GM21447 (cell line): ENCODE measurements at regions not wholly inside any gene's neighbourhood (a gene's known extent, or its start where the extent isn't known, plus 50 kb on each side); places are given as distances from the start of the nearest gene placed in this dataset.

Experiments
- ATAC-seq: cut with Tn5 transposase; IDR thresholded peaks from one replicate; pipeline ENCODE4 v1.9.1; 2021; ENCODE audit not compliant: unreplicated experiment

DNA sequence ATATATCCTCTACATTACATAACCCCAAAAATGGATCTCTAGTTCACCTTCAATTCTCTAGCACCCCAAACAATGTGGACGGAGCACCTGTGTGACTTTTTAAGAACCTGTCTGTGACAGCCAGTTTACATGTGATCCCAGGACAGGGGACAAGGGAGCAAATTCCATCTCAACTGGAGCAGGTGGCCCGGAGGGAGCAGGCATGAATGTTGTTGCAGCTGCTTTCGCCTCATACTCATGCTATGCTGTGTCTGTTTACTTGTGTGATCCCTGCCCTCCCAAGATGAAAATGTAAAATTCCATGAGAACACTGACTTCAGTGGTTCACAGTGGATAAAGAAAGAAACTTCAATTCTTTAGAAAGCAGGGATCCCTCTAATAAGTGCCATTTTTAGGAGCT is 600.3 kb downstream of the CDH26 start:
- no peak for ATAC-seq

- ATAC-seq: no peak
Observed at GRCh38 chr20:60559462-60559861, 601.2 kb downstream of the CDH26 start.

DNA sequence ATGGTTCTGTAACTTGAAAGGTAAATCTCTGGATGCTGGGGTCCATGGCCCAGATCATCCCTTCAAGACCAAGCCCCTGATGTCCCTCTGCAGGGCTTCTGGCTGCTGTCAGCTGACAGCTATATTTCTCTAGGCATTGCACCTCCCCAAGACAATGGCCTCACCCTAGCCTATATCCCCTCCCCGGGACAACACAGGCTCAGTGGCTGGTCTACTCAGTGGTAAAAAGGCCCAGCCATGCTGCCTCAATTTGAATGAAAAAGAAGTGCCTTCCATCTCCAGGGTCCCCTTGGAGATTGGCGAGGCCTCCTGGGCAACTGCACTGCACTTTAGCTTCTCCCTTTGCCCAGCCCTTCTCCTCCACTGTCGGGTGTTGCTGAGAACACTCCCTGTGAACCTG is 602.8 kb downstream of the CDH26 start:
- no peak for ATAC-seq

- ATAC-seq: no peak
Observed at GRCh38 chr20:60565083-60565482, 606.9 kb downstream of the CDH26 start.

- ATAC-seq: no peak
Observed at GRCh38 chr20:60565551-60565950, 607.3 kb downstream of the CDH26 start.

DNA sequence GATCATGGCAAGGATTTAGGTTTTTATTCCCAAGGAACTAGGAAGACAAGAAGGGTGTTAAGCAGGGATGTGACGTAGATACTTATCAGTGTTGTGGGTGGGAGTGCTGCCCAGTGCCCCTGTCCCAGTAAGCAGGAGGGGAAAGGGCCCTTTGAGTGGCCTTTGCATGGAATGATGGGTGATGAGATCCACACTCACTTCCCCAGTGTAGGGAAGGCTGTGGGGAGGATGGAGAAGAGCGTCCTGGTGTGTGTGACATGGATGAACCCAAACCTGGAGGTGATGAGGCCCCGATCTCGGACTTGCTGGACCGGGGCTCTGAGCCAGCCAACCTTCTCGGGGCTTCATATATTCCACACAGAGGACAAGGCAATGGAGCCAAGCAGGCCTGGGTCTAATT is 610.9 kb downstream of the CDH26 start:
- no peak for ATAC-seq

GRCh38 chr20:60570481-60571277 is 612.5 kb downstream of the CDH26 start:
- ATAC-seq: no peak

GRCh38 chr20:60573003-60573680 is 614.9 kb downstream of the CDH26 start:
- no peak for ATAC-seq

- ATAC-seq: no peak
Observed at GRCh38 chr20:60576236-60576635, 618.0 kb downstream of the CDH26 start.

DNA sequence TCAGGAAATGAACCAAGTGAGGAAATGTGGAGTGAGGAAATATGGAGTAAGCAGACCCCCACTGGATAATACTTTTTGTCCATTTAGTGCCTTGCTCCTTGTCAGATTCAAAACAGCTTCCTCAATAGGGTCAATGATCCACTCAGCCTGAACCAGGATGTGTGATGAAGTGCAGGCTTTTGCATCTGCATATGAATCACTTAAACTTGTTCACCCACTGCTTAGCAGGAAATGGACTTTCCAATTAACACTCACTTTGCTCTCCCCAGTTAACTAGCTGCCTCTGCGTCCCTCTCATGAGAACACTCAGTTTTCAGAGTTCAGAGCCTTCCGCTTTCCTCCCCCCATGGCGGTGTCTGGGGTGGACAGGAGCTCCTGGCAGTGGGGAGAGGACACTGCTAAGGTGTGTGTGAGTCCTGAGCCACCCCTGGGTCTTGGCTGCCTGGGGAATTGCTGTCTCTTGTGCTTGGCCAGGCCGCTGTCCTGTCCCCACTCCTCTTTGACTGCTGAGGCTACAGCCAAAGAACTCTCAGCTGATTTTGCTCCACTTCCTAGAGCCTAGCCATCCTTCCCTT is 621.8 kb downstream of the CDH26 start:
- ATAC-seq: no peak

GRCh38 chr20:60581606-60582115 is 623.4 kb downstream of the CDH26 start:
- ATAC-seq: no peak

GRCh38 chr20:60583741-60584140 is 625.5 kb downstream of the CDH26 start:
- no peak for ATAC-seq

DNA sequence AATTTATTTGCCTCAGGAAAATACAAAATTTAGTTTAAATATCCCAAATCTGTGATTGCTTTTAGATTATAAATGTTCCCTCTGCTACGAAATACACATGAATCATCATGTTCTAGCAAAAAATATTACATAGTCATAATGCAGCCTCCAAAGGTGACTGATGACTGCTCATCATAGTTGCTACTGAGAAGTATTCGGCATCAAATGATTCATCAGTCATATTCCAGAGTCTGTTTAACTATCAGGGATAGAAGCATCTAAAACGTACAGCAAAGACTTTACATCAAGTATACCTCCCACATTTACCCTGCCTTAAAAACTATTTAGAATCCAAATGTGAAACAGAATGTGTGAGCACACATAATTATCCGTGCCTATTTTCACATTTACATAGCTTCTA is 626.0 kb downstream of the CDH26 start:
- no peak for ATAC-seq

DNA sequence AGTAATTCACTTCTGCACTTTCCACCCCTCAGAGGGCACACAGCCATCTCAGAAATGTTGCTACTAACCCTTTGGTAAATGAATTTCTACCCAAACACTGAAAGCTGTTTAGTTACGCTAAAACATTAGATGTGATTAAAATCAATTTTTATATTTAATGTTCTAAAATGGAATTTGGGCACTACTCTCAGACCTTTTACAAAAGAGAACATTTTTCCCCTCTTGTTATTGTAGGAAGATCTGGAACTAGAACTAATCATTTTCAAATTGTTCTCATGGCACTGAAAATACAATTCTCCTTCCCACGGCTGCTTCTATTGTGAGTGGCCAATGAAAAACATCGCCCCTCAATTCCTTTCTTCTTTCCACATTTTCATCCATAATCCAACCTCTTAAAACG is 627.4 kb downstream of the CDH26 start:
- no peak for ATAC-seq

- no peak for ATAC-seq
Observed at GRCh38 chr20:60586269-60587050, 628.2 kb downstream of the CDH26 start.

GRCh38 chr20:60587986-60588385 is 629.8 kb downstream of the CDH26 start:
- no peak for ATAC-seq

DNA sequence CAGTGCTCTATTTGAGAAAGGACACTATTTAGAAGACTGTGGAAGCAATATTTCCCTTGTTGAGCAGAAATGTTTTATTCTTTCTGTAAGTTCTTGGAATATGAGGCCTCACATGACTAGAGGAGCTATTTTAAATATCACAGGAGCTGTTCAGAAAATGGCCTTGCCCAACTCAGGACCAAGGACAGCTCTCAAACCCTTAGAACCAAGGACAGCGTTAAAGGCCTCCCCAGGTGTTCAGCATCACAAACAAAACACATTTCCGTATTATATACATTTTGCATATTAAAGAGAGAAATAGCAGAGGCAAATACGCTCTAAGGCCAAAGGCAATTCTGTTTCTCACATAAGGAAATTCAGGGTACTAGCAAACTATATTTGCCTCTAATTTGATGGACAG is 631.4 kb downstream of the CDH26 start:
- ATAC-seq: no peak

DNA sequence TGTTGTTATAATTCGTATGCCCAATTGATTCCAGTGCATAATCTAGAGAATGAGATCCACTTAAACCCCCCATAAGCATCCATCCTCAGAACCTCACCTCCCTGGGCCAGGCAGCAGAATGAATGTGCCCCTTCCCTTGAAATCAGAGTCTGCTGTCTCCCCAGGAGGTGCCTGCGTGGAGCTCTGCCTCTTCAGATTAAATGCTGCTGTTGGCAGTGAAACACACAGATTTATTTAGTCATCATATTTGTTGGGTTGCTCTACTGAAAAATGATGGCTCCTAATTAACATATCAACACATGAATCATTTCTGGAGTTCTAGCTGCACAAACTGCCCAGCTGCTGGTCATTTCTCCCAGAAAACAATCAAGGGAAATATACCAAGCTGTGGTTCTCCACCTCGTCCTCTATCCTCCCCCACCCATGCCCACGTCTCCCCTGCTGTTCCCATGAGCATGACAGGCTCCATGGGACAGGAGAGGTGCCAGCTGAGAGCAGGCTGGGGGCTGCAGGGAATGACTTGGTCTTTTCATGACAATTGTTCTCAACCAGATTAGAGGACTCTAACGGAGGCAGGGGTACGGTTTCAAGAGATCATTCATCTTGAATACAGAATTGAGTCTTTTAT is 633.1 kb downstream of the CDH26 start:
- no peak for ATAC-seq

- no peak for ATAC-seq
Observed at GRCh38 chr20:60598528-60598927, 640.3 kb downstream of the CDH26 start.

DNA sequence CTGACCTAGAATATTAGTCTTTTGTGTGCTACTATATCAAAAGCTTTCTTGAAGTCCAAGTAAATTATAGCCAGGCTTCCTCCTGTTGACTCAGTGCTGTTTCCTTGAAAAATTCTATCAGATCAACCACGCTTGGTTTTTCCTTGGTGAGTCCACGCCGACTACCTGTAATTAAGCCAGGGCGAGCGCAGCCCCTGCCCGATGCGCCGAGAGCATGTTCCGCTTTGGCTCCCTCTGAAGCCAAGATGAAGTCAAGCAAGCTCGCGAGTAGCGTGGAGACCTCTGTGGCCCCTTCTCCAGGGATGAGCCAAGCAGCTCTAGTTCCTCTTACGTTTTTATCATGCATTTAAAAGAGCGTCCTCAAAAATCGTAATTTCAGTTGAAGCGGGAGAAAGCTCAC is 641.2 kb downstream of the CDH26 start:
- no peak for ATAC-seq

DNA sequence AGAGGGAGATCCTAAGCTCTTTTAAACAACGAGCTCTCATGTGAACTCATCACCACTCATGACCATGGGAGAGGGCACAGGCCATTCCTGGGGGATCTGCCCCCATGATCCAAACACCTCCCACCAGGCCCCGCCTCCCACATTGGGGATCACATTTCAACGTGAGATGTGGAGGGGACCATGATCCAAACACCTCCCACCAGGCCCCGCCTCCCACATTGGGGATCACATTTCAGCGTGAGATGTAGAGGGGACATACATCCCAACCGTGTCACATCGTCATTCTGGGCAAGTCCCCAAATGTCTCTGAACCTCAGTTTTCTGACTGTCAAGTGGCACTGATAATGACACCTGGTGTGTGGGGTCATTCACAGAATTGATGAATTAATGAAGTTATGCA is 641.8 kb downstream of the CDH26 start:
- ATAC-seq: no peak
